ENCODE measurements at regions not wholly inside any gene's neighbourhood (a gene's known extent, or its start where the extent isn't known, plus 50 kb on each side); places are given as distances from the start of the nearest gene placed in this dataset.
"Not testable (repeated sequence)": the region's sequence is repeated elsewhere in the genome, so short reads cannot be mapped to it uniquely, and the experiment has no call there.

GRCh38 chr21:35590284-35590683 is 470.0 kb downstream of the SETD4 start:
- not testable (repeated sequence) for DNase-seq

DNA sequence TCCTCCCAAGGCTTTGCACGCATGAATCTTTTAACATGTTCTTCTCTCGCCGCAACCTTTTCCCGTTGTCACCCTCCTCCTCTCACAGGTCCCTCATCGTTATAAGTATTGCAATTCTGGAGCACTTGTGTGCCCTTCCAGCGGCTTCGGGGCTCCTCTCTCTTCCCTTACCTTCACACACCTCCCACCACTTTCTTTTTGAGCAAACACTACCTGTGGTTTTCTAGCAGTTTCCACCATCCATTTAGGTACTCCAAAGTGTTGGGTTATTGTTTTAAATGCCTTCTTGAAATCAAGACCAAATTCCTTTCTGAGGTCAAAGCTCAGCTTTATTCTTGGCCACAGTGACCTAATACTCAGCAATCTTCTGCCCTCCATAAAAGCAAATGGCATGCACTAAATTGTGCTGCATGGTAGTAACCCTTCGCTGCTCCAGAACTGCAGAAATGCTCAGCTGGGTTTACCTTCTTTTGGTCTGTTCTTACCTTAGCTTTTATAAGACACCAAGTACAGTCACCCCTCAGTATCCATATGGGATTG is 472.4 kb downstream of the SETD4 start:
- no peak for DNase-seq

- DNase-seq = no peak
These were observed 474.0 kb downstream of the SETD4 start for GRCh38 chr21:35586305-35586704.

DNA sequence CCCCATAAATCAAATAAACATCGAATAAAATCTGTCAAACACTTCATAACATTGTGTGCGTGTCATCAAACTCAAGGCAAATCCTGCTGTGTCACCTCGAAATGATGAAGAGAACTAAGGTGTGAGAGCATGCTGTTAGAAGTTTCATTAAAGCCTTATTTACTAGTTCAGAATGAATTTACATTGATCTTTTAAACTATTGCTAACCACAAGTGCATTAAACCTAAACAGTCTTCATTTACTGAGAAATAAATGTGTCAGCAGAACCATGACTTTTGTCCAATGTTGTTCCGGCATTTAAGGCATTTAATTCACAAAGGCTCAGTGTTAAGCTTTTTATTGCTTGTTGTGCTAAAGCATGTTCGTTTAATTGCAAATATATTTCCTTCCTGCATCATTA is 474.4 kb downstream of the SETD4 start:
- no peak for DNase-seq

DNA sequence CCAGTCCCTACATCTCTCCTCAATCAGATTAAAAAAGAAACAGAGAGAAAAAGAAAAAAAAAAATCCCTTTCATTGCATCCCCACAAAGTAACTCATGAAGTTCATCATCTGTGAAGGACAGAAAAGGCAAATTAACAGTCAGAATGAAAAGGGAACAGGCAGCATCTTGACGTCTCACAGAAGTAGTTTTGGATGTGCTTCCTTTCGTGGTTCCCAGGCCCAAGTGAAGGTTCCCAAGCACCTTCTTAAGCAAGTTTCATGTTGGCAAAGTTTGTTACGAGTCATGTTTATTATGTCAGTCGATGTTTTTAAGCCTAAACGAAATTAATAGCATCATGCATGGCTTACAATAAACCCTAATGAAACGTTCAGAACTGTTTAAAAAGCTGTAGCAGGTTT is 475.2 kb downstream of the SETD4 start:
- no peak for DNase-seq

DNA sequence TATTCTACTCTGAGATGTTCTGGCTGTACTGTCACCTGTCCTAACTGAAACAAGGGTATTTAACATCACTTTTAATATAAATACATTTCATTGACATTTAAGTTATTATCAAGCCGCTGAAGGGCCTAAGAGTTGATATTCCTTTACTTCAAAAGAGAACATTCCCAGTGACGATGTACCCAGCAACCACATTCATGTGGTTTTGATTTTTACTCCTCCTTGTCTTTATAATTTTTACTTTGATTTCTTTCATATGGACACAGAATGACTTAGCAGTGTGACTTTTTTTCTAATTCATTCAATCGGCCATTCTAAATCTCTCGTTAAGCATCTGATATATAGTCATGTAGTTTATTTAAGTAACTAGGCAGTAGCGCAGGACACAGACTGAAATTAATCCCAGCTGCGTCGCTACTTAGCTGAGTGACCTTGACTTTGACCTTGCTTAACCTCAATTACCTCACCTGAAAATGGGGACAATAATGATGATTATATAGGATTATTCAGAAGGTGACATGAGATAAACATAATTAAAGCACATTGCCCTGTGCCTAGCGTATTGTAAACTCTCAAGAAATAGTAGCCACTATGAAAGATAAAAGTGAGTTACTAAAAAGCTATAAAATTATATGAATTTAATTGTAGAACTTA is 476.6 kb downstream of the SETD4 start:
- DNase-seq = no peak

GRCh38 chr21:35582731-35583130 is 477.6 kb downstream of the SETD4 start:
- DNase-seq = no peak

DNA sequence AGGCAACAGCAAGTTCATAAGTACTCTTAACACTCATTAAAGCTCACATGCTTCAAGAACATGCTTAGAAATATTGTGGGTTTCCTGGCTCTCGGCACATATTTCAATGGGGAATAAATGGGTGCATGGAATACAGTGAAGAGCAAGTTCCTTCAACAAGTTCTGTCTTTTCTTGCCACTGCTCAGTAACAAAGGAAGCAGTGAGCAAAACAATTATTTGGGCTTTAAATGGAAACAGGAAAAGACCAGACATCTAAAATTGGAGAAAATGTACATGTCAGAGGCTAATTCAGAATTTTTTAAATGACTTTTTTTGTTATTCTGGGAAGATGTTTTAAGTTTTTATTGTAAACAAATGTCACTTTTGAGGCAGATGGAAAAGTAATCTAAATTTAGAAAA is 478.7 kb downstream of the SETD4 start:
- no peak for DNase-seq

DNA sequence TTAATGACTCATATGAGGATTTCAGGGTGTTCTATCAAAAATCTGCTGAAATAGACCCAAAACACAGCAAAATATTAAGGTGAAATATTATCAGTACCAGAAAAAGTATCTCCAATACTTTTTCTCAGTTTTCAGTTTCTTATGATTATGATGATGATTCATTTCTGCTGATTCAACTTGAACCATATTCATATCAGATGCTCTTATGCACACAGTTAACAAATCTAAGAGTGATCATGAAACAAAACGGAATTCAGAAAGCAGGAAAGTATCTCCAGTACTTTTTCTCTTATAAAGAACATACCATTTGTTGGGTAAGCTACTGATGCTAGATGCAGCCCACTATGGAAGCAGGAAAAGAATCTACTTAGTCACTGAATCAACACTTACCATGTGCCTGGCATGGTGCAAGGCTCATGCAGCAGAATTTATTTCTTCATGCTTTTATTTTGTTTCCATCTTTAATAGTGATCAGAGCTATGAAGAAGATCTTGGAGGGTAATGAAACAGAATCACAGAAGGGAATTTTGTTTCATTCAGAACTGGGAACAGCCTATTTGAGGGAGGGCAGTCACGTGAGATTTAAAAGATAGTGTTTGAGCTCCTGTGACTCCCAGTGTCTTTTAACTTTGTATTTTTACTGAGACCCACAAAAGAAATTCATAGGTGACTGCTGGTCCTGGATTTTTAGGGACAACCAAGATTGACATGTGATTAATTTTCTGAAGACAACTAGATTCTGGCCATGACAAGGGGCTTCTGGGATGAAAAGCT is 480.6 kb downstream of the SETD4 start:
- DNase-seq = no peak

DNA sequence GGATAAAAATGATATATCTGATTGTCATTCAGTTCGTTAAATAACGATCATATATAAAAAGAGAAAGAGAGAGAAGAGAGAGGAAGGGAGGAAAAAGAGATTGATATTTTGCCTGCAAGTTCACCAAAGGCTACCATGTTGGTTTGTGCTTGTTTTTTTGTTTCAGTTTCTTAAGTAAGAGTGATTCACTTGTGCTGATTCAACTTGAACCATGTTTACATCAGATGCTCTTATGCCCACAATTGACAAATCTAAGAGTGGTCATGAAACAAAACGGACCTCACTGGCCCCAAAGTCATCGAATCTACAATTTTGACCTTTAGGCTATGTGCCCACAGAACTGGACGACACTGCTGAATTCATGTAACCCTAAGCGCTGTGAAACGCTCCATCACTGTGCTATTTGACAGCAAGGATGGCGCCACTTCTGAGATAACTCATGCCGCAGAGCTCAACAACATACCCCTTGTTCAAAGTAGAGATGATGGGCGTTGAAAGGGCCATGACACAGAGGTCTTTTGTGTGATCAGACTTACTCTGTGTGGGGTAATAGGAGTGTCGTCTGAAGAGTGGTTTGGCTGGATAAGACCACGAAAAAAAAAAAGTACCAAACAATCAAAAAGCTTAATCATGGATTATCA is 481.4 kb downstream of the SETD4 start:
- peak; percentile 57 to 61 for DNase-seq

- DNase-seq = no peak
These were observed 482.0 kb downstream of the SETD4 start for GRCh38 chr21:35578347-35578782.

DNA sequence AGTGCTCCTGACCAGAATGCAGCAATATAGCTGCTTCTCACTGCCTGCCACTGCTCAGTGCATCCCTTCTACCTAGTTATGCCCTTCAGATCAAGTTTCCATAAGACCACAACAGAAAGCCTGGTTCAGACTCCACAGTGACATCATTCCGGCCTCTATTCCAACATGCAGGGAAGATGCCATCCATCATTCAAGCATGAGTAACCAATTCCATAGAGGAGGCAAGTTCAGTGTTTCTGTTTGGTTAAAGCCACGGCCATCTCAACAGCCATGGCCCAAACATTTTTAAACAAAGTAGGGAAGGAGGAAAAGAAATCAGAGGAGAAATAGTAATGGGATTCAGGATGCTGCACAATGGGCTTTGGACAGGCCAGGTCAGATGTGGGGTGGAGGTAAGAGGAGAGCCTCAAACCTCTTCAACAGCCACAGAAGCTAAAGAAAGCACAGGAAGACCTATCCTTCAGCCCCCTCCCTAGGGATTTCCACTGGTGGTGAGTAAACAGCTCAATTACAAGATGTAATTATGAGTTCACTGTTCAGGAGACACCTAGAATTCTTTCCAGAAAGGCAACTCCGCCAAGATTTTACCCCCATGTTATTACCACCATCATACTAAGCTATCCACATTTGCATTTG is 484.9 kb downstream of the SETD4 start:
- no peak for DNase-seq

- DNase-seq = no peak
These were observed 486.6 kb downstream of the SETD4 start for GRCh38 chr21:35573472-35574374.

- DNase-seq = no peak
These were observed 488.4 kb downstream of the SETD4 start for GRCh38 chr21:35571910-35572309.

- no peak for DNase-seq
These were observed 491.7 kb downstream of the SETD4 start for GRCh38 chr21:35568643-35569042.

- no peak for DNase-seq
These were observed 493.5 kb downstream of the SETD4 start for GRCh38 chr21:35566874-35567273.

- no peak for DNase-seq
These were observed 495.1 kb downstream of the SETD4 start for GRCh38 chr21:35565204-35565611.

GRCh38 chr21:35563885-35564451 is 496.4 kb downstream of the SETD4 start:
- DNase-seq = no peak

DNA sequence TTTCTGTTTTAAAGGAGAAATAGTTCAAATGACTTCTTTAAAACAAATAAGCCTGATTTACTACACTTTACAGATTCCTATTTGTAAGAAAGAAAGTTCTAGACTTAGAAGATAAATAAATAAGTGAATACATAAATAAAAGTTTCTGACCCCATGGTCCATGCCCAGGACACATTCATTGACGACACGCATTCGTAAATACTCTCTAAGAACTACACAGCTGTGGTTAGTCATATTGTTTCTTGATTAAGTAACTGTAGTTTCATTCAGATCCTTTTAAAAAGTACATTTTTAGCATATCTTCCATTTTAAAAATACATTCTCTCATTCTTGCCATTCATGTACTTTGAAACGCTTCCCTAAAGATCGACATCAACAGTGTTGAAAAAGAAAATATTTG is 497.4 kb downstream of the SETD4 start:
- no peak for DNase-seq

DNA sequence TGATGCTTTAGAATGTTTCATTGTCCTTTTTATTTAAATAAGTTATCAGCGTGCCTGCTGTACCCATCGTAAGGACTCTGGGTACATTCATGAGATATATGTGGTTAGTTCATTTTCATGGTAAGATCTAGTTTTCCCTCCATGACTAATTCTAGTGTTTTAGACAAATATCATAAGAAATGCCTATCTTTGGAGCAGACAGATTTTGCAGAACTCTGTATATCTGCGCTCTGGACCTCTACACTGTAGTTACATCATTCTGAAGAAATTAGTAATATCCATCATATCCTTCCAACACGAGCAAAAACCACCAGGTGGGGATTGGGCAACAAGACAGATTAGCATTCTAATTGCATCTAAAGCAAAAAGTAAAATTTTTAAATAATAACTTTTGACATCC is 499.2 kb downstream of the SETD4 start:
- no peak for DNase-seq

GRCh38 chr21:35559829-35560225 is 500.5 kb downstream of the SETD4 start:
- no peak for DNase-seq
